SKM-1 treated with dmso at 0.1 percent for 144 hours (cell line): ENCODE measurements at regions not wholly inside any gene's neighbourhood (a gene's known extent, or its start where the extent isn't known, plus 50 kb on each side); places are given as distances from the start of the nearest gene placed in this dataset.
"Not testable (repeated sequence)": the region's sequence is repeated elsewhere in the genome, so short reads cannot be mapped to it uniquely, and the experiment has no call there.

Experiments used
- DNase-seq: peaks from one replicate; lab custom pipeline; 2025; ENCODE audit not compliant: unreplicated experiment; lab: John Stamatoyannopoulos, UW

- DNase-seq, result no peak
These were observed 170.6 kb downstream of the MINAR1 start for GRCh38 chr15:79602731-79603130.

DNA sequence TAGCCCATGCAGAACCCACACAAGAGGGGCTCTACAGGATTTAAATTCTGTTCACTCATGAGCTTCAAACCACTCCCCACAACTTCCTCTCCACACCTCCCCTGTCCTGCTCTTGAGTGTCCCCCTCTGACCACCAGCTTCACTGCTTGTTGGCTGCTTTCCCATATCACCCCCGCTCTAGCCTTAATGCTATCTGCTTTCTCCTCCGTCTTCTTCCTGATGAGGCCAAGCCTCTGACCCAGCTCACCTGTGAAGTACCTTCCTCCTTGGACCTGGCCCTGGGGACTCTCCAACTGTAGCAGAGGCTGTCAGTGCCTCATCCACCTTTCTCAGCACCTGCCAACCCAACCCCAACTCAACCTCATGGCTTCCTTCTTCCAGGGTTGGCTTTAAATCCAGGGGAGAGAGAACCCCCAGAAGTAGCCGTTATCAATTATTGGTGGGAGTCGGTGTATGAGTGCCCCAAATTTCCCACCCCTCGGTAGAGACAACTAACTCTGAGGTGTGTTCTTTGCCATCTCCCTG lies 174.8 kb downstream of the MINAR1 start:
- no peak for DNase-seq

GRCh38 chr15:79608066-79608864 lies 176.1 kb downstream of the MINAR1 start:
- DNase-seq, result no peak

DNA sequence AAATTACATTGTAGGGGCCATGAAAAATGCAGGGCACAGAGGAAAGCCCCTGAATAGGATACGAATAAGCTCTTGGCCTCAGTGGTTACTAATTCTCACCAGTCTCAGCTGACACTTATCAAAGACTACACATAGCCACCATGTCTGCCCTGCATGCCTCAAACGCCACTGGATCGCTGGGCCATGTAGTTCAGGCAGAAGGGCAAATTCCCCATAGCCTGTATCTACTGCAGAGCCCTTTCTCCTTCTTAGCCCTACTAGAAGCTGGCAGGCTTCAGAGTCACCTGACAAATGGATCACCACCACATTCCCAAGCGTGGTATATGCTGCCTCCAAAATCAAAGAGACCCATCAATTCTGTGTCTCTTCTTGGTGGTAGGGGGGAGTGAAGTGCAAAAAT lies 177.4 kb downstream of the MINAR1 start:
- no peak for DNase-seq

GRCh38 chr15:79610021-79610420 lies 177.9 kb downstream of the MINAR1 start:
- DNase-seq, result no peak

DNA sequence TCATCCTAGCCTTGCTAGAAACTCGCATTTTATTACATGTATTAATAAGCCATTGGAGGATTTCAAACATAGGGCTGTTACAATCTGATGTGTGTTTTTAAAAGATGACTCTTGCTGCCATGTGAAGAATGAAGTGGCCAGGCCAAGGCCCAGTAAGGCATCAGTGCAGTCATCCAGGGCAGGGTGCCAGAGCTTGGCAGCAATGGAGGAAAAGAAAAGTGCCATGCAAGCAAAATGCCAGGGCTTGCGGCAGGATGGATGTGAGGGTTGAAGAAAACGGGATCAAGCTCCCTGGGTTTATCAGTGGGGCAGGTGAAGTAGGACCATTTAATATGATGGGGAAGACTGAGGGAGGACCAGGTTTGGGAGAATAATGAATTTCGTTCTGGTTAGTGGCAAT lies 183.6 kb downstream of the MINAR1 start:
- no peak for DNase-seq

DNA sequence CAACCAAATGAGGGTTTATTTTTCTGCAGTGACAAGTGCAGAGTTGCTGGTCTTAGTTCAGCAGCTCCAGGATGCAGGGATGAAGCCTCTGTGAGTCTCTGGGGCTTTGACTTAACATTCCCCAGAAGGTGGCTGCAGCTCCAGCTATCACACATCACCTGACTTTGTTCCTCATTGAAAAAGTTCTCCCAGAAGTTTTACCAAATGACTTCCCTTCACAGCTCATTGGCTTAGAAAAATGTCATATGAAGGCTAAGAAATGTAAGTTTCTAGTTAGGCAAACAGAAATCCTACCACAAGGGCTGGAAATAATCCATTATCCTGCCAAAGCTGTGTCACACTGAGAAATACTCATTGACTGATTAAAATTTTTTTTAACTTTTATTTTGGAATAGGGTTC lies 184.9 kb downstream of the MINAR1 start:
- DNase-seq, result no peak

- DNase-seq, result no peak
These were observed 188.1 kb downstream of the MINAR1 start for GRCh38 chr15:79620112-79620857.

GRCh38 chr15:79621805-79622204 lies 189.7 kb downstream of the MINAR1 start:
- DNase-seq, result not testable (repeated sequence)

GRCh38 chr15:79623488-79623887 lies 191.4 kb downstream of the MINAR1 start:
- no peak for DNase-seq

DNA sequence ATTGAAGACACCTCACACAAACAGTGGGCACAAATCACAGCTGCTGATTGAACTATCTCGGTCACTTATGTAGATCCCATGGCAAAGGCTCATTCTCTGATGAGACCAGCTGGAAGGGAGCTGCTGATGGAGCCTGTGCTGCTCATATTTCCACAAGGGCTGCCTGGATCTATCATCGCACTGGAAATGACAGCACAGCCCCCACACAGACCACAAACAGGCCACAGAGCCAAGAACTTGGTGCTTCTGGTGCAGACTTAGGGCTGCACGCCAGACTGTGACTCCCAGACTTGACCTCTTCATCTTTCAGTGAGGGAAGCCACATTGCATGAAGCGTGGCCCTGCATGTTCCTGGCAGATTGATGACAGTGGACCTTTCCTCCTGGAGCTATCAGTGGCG lies 197.6 kb downstream of the MINAR1 start:
- no peak for DNase-seq

DNA sequence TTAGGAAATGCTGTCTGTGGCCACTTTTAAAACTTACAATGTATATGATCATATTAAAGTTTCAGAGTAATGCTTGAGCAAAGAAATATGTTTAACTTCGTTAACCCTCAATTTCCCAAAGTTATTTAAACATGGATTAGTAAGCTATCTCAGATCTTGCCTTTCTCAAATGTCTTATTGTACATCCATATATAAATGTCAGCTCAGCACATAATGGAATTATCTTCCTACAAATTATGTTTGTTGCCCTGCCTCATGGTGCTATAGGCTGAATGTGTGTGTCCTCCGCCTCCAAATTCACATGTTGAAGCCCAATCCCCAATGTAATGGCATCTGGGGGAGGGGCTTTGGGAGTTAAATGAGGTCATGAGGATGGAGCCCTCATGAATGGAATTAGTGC lies 200.3 kb downstream of the MINAR1 start:
- DNase-seq, result no peak

DNA sequence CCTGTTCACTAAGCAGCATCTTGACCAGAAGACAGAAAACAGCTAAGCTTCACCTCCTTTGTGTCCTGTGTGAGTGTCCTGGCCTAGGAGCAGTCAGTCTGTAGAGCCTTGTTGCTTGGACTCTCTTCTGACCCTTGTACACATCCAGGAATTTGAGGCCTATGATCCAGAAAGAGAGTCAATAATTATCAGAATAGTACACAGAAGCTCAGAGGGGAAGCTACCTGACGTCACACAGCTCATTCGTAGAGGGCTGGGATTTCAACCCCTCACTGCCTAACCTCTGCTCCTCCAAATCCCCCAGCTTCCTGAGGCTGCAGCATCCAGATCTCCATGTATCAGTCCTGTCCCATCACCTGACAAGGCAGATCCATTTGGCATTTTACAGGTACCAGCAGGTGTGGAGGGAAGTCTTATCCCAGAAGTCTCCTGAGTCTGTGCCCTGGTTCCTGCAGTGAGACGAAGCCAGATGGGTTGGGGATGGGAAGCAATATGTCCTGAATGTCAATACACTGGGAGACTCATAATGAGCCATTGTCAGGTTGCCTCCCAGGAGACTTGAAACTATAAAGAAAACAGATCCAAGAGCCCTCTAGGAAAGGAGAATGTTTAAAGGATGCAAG lies 203.1 kb downstream of the MINAR1 start:
- DNase-seq, result no peak

DNA sequence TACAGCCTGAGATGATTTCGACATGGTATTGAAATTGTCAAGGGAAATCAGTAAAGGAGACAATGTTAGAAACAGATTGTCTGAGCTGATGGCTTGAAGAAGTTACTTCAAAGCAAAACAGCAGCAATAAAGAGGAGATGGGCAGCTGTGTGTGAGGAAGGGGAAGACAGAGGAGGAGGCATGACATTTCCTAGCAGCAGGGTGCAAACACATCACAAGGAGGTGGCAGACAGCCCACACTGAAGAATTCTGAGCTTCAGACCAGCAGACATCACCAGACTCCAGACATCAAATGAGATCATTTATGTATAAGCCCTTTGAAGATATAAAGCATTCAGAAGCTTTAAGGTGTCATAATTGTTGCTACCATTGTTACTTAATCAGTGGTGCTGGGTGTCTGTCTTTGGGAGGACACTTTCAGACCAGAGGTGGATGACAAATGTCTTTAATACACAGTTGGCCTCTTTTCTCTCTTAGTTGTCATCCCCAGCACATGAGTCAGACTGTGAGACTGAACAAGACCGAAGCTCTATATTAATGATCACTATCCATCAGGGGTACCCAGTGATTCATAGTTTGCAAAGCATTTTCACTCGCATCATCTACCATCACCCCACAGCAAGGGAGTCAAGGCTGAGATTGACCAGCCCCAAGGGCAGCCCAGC lies 203.9 kb downstream of the MINAR1 start:
- DNase-seq, result no peak

DNA sequence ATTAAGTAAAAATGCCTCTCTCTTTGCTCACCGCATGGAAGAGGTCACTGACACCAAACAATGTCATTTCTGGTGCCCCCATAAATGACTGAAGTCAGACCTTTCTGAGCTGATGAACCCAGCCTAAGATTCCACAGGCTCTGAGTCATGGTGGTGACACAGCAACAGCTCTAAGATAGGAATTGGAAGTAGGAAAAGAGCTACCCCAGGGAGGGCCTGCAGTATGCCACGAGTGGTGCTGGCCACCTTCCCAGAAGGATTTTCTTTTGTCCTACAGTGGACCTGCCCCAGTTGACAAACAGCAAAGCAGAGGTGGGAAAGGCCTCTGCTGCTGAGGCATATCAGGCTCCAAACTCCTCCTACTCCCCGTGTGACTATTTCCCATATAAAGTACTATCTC lies 208.1 kb downstream of the MINAR1 start:
- no peak for DNase-seq

DNA sequence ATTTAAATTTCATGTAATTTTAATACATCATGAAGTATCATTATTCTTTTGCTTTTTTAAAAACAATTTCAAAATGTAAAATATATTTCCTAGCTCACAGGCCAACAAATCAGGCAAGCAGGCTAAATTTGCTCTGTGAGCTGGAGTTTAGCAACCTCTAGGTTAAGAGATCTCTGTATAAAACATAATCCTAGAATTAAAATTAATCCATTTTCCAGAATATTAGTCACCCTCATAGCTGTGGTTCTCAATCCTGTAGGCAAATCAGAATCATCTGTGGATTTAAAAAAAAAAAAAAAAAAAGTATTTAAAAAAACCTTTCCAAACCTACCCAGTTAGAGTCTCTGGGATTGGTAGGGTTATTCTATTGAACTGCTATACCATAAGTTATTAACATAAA lies 209.7 kb downstream of the MINAR1 start:
- no peak for DNase-seq

GRCh38 chr15:79643393-79643792 lies 211.3 kb downstream of the MINAR1 start:
- DNase-seq, result no peak

- no peak for DNase-seq
These were observed 212.0 kb downstream of the MINAR1 start for GRCh38 chr15:79644091-79644490.

DNA sequence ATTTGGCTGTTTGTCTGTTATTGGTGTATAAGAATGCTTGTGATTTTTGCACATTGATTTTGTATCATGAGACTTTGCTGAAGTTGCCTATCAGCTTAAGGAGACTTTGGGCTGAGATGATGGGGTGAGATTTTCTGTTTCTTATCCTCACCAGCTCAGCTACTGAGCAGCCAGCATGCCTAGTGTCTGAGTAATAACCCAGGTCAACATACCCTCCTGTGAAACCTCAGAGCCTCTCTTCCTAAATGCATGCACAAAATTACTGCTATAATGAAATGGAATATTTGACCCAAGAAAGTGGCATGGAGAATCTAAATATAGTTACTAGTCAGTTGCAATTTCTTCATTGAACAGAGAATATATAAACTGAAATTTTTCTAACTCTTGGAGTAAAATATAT lies 220.8 kb downstream of the MINAR1 start:
- DNase-seq, result not testable (repeated sequence)

DNA sequence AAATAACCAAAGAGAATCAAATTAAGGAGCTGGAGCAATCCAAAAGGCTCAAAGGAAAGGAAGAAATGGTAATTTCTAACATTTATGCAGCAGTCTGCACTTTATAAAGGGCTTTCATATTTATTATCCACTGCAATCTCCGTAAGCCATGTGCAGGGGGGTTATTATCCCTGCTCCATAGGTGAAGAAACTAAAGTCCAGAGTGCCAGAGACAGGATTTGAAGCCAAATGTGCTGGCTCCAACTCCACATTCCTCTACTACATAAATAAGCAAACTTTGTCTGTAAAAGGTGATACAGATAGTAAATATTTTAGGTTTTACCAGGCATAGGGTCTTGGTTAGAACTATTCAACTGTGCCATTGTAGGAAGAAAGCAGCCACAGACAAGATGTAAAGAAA lies 221.4 kb downstream of the MINAR1 start:
- no peak for DNase-seq
